ENCODE measurements at regions not wholly inside any gene's neighbourhood (a gene's known extent, or its start where the extent isn't known, plus 50 kb on each side); places are given as distances from the start of the nearest gene placed in this dataset.

DNA sequence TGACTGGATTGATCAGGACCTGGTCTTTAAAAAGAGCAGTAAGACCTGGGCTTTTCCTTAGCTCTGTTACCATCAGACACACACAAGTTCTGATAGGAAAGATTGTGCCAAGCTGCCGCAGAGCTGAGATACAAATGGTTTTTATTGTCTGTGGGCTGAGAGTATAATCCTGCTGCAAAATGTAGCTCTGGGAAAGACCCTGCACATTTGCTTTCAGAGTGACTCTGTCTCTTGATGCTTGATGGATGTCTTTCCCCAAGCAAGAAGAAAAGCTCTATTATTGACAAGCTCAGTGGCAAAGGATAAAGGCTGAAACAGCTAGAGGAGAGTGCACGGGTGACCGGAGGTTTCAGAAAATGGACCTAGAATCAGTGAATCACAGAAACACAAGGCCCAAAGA, 95.3 kb upstream of the PARD3B start:
- no peak for DNase-seq

DNA sequence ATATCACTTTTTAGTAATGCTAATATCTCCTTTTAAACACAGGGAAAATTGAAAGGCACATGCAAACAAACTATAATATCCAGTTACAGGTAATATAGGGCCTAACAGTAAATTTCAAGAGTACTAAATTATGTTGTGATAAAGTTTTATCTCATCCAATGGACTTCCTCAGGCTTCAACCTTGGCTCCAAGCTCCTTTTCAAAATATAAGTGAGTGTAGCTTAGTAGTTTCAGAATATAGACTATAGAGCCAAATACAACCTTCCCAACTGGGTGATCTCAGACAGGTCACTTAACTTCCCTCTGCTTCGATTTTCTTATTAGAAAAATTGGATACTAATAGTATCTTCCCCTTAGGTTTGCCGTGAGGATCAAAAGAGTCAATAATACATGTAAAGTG, 93.5 kb upstream of the PARD3B start:
- no peak for DNase-seq

DNA sequence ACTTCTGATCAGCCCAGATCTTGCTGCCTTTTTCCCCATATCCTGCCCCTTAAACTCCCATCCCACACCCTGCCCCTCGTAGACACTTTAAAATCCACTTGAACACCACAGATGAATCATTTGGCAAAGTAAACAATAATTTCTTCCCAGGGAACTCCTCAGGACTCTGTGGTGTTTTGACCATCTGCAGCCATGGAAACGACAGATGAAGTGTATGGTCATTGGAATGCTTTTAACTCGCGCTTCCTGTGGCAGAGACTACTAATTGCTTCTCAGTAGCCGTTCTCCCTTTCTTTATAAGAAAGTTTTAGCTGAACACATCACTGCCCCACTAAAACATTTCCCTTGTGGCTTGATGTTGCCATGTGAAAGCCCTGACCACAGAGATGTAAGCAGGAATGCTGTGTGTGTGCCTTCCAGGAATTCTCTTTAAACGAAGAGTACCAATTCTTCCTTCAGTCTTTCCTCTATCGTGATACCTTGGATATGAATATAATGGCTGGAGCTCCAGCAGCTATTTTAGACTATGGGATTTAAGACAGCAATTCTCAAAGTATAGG, 92.7 kb upstream of the PARD3B start:
- DNase-seq: no peak

DNA sequence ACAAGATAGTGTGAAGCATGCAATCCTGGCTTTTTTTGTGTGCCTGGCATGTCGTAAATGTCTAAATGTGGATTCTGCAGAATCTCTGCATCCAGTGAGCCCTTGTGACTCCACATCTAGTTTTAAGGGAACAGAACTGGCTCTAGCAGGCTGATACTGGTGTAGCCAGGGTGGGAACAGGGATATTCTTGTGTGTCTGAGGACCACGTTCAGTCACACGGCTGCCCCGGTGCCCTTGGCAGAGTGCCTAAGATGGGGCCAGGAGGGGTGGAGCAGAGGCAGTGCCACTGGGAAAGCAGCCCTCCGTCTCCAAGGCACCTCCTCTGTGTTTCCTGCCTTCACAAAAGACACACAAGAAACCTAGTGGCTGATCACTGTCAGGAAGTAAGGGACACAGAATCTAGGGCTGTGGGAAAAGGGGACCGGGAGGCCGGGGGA, 91.5 kb upstream of the PARD3B start:
- DNase-seq: no peak

DNA sequence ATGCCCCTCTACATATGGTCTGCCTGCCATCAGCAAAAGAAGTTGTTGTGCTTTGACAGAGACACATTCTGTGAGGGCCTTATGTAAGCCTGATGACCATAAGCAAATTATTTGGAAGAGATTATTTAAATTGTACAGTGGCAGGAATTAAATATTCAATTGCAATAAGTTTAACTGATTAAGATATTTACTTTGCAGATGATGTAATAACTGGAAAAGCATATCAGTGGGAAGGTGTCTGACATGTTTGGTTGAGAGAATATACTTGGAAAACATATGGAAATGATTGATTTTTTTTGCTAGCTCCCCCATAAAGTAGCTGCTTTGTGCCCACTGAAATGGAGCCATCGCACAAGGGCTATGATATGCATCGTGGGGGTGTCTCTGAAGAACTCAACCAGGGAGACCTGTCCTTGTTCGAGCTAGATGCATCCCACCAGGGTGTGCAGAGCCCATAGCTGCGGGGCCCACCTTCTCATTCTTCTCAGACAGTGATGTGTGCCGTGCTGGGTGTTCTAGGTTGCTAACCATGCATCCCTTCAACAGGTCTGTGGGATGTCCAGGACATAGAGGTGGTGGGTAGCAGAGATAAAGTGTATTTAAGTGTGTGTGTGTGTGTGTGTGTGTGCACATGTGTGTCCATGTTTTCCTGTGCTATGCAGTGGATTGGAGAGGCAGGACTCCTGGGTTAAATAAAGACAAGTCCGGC, 90.4 kb upstream of the PARD3B start:
- DNase-seq: no peak

DNA sequence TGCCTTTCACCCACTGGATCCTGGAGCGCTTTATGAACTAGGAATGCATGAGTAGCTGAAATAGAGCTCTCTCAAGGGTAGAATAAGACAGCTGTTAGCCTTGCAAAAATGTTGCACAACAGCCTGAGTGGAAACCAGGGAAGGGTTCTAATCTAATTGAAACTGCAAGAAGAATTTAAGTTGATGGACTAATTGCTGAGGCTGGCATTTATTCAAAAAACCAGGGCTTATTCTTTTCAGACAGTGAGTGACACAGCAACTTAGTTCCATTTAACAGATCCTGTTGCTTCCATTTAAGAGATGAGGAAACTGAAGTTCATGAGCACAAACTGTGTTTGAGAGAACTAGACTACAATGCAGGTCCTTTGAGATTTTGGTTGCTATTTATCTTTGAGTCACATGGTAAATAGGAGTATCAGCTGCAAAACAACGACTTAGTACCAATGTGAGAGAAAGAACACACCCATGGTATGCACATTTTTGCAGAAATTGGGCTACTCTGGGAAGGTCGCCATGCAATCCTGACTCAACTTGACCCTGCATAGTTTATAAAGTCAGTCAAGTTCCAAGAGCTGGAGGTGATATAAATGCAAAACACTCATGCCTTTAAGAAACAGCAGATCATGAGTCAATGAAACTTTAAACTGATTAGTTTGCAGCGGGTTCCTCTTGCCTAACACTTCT, 76.4 kb upstream of the PARD3B start:
- DNase-seq: no peak

DNA sequence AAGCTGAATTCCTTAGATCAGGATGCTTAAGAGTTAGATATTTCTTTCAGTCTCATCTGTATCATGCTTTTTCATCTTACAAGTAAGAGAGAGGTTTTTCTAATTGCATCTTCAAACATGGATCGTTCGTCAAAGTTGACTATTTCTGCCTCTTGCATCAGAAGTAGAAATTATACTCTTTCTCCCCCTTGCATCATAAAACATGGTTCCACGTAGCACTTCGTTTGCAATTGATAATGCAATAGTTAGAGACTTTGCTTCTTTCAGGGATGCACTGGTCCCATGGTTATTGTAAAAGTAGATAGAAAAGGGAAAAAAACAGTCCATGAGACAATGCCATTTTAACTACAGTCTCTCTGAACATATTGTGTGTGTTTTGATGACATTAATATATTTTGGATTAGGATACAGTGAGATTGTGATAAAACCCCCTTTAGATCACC, 75.1 kb upstream of the PARD3B start:
- DNase-seq: no peak

DNA sequence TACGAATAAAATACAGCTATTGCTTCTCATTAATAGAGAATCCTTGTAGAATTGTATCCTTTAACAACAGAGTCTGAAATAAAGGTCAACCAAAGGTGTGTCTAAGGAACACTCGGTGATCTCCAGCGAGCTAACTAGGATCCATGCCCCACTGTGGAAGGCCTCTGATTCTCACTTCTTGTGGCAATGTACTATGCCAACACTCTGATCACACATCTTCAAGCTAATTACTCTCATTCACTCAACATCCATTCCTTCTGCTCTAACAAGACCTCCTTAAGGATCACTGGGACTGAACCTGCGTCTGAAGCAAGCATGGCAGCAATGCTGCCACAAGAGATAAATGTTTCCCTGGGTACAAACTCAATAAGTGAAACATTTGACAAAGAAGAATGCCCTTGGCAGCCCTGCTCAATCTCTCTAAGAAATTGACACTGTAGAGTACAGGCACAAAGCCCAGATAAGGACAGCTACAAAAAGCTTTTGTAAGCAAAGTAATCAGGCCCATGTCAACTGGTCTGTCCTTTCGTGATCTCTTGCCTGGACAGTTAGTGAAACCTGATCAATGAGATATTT, 74.6 kb upstream of the PARD3B start:
- DNase-seq: no peak

DNA sequence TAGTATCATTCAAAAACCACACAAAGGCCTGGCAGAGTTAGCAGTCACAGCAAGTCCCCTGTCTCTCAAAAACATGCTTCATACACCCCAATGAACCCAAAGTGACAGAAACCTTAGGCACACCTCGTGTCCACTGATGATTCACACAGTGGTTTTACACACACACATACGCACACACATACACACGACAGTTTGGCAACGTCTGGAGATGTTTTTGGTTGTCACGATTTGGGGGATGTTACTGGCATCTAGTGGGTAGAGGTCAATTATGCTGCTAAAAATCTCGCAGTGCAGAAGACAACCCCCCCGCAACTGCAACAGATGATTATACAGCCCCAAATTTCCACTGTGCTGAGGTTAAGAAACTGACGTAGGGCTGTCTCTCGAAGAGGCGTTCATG, 72.9 kb upstream of the PARD3B start:
- no peak for DNase-seq

DNA sequence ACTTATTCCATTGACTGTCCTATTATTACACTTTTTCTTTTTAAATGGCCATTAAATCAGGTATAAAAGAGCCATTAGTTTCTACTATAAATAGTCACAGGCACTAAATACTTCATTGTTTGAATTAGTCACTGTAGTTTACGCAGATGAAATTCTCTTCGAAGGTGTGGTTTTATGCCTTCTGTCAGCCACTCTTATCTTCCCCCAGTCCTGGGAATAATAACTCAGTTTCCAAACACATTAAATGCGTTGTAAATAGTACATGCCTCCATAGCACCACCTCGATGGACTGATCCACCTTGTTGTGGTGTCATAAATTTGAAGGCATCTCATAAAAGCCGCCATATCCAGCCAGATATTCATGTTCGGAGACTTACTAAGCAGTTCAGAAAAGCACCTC, 72.1 kb upstream of the PARD3B start:
- DNase-seq: no peak

DNA sequence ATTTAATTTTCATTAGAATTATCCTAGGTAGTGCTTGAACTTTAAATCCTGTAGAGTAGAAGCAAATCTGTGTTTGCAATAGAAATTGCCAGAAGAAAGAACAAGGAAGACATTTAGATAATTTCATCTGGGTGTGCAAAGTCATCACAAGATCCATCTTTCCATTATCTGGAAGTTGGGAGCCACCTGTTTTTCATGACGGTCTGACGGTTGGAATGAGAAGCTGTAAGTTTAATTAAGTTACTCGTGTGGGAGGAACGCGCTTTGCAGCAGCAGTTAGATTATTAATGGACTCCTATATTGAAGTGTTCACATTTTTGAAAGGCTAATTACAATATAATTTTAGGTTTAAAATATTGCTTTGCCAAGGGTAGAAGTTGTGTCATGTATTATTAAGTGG, 69.9 kb upstream of the PARD3B start:
- DNase-seq: no peak

DNA sequence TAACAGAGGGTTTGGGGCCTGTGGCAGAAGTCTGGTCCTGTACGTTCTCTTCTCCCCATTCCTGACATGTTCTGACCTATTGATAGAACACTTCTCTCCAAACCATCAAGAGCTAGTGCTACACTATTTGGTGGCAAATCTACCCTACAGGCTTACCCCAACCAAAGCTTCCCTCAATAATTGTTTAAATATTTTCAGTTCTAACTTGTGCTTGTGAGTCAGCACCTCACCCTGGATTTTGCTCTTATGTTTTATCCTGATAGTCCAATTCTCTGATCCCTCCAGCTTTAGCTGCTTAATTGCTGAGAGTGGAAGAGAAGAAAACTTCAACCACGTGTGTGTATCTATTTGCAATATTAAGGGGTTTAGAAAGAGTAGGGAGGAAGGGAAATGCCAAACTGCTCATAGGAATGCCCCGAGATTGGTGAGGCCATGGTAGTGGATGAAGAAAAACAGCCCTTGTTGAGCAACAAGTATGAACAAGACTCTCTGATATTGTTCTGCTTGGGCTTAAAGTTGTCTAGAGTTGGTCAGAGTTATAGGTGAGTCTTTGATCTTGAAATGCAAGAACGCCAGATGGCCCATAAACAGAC, 67.8 kb upstream of the PARD3B start:
- no peak for DNase-seq

DNA sequence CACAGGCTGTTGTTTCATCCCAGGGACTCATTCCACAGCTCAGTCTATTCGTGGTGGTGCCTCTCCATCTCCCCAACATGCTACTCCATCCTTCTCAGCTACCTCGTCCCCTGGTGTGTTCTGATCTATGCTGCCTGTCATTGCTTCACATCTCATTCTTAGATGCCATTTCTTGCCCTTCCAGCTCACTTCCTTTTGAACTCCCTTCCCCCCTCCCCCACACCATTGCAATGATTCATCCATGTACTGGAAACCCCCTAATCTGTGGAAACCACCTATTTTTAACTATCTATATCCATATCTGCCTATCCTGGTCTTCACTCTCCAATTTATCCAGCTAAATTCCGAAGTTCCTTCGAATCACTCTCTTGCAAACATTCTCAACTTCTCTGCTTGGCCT, 65.7 kb upstream of the PARD3B start:
- DNase-seq: no peak

DNA sequence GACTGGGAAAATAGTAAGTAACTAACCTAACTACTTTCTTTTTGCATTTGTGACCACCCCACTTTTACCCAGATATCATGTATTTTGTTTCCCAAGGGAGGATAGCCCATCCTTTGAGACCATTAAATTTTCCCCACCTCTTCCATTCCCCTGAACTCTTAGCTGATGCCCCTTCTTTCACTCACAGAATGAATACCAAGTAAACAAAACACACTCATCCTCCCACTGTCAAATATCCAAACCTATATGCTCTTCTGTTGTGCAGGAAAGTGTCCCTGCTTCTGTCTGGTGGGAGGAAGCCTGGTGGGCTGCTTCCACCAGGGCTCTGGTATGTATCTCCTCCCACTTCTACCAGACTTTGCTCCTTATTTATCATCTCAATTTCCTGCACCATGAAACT, 64.6 kb upstream of the PARD3B start:
- no peak for DNase-seq

DNA sequence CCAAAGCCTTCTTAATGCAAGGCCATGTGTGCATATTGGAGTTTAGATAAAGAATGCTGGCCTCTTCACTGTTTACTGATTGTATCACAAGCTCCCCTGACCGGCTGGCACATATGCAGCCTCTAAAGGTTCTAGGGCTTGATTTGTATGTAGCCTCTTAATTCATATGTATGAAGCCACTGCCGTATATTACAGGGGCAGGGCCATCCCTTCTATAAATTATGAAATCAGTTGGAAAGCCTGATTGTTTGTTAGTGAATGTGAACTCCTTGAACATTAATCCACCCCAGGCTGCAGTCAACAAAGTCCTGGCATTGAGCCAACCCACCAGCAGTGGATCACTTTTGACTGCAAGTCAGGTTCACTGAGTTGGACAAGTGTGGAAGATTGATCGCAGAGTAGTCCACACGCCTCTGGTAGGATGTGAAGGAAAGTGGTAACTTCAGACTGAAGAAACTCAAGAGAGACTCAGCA, 61.6 kb upstream of the PARD3B start:
- DNase-seq: no peak

DNA sequence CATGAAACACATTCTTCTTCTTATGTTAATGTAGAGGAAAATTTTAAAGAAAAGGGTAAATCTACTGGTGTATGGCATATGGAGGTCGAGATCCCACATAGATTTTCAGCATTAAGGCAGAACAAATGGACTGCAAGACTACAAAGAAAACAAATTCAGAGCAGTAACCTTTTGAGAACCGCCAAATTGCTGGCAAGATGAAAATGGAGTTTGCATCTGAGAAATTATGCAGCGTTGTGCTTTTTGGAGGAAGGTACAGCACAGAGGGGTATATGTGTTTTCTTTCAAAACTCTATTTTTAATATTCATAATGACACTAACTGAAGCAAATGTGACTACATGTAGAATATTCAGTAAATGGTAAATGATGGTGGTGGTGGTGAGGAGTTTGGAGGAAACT, 59.0 kb upstream of the PARD3B start:
- no peak for DNase-seq

DNA sequence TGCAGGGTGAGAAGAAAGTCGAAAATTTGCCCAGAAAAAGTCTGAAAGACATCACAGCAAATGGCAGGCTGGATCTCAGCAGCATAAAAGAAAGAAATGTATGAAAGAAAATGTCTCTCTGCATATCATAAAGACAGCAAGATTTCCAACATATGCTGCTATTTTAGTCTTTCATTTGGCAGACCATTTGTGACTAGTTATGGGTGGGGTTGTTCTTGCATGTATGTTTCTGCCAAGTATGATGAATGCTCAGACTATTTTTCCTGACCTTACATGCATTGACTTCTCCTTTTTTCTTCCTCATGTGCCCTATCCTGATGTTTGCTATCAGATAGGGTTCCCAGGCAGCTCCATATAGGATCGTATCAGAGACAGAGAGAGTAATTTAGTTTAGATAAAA, 58.5 kb upstream of the PARD3B start:
- no peak for DNase-seq

DNA sequence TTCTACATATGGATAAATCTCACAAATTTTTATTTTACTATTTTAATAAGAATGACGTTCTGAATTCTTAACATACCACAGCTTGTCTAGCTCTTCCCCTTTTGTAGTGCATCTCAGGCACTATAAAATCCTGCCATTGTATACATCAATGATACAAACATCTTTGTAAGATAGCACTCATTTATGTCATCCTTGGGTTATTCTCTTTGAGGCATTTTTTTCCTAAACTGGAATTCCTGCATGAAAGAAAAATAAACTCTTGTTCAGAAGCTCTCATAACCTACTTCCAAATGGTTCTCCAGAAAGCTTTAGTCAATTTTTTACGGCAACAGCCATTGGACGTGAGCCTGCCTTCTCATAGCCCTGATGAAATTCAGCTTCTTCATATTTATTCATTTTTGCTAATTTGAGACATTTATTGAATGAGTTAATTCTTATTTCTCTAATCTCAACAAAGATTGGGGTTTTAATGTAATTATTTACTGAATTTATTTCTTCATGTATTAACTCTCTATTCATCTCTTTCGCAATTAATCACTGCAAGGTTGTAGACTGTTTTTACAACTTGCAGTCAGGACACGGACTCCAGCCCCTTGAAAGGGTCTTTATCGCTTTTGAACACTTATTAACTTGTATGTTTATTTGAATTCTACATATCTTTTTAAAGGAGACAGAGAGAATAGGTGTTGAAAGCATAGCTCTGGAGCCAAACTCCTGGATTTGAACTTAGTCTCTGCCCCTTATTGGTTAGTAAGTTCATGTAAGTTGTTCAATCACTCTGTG, 57.6 kb upstream of the PARD3B start:
- DNase-seq: no peak

DNA sequence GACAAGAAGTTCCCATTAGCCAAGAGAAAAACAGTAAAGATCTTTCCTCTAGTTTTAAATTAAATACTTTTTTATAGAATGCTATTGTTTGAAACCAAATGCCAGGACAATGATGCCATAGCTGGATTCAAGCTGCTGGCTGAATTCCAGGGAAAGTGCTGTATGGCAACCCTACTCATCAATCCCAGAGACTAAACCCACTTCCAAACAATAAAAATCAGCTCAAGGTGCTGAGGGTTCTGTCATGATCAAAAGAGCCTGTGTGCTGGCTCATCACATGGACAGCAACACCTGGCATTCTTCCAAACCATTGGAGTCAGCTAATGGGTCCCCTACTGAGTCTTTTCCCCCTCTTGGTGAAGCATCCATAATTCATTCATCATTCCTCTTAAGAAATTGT, 53.7 kb upstream of the PARD3B start:
- DNase-seq: no peak

DNA sequence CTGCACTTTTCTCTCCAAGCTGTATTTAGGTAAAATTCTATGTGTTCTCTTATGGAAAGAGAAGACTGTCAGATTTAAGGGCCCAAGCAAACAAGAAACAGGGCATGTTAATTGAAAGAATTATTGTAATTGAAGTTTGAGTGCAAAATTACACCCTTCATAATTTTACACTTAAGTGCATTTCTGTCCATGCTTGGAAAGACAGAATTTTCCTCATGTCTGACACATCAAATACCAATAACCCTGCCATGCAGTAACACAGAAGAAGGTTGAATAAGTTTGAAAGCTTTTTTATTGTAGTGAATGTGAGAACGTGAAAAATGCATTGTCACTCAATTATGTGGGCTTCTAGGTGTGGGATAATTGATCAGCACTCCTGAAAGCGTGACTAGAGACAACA, 52.9 kb upstream of the PARD3B start:
- DNase-seq: no peak

DNA sequence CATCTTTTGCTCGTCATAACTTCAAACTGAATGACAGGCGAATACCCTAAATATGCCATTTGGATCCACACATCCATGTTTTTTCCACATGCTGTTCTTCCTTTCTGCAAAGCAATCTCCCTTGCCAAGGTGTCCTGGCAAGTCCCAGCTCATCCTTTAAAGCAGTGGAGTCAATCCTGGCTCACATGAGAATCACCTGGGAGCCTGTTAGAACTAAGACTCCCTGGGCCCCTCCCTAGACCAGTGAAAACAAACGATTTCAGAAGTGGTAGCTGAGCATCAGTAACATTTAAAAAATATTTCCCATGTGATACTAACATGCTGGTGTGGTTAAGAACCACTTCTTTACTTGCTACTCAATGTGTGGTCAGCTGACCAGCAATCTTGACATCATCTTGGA, 50.6 kb upstream of the PARD3B start:
- DNase-seq: no peak

DNA sequence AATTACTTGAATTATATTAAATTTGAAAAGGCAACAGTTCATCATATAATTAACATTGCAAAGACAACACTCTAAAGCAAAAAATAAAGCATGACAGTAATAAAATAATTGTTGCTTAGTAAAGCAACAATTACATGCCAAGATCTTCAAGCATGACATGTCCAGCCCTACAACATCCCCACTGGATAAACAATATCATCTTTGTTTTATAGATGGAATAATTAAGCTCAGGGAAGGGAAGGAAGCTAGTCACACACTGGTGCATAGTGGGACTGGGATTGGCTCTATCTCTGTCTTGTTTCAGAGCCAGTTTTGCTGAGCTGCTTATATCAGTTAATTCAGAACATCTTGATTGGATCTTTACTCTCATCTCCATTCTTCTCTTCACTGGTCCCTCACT, 49.9 kb upstream of the PARD3B start:
- no peak for DNase-seq

All from CD4-positive, alpha-beta T cell treated with Interferon gamma for 1 hour (primary cell).